ENCODE measurements at regions not wholly inside any gene's neighbourhood (a gene's known extent, or its start where the extent isn't known, plus 50 kb on each side); places are given as distances from the start of the nearest gene placed in this dataset.

- no peak for TF ChIP-seq CTCF (IDR thresholded peaks at IDR 0.05)
These were observed 89.9 kb upstream of the STARD13 start for GRCh38 chr13:33375421-33375820.

GRCh38 chr13:33376212-33376611 lies 90.7 kb upstream of the STARD13 start:
- TF ChIP-seq CTCF (IDR thresholded peaks at IDR 0.05) = no peak

- no peak for TF ChIP-seq CTCF (IDR thresholded peaks at IDR 0.05)
These were observed 91.9 kb upstream of the STARD13 start for GRCh38 chr13:33377411-33377810.

- no peak for TF ChIP-seq CTCF (IDR thresholded peaks at IDR 0.05)
These were observed 92.3 kb upstream of the STARD13 start for GRCh38 chr13:33377825-33378224.

GRCh38 chr13:33379608-33380007 lies 94.1 kb upstream of the STARD13 start:
- no peak for TF ChIP-seq CTCF (IDR thresholded peaks at IDR 0.05)

GRCh38 chr13:33380487-33381079 lies 95.0 kb upstream of the STARD13 start:
- TF ChIP-seq CTCF (IDR thresholded peaks at IDR 0.05) = no peak

- TF ChIP-seq CTCF (IDR thresholded peaks at IDR 0.05) = no peak
These were observed 95.6 kb upstream of the STARD13 start for GRCh38 chr13:33381180-33381579.

- TF ChIP-seq CTCF (IDR thresholded peaks at IDR 0.05) = no peak
These were observed 96.4 kb upstream of the STARD13 start for GRCh38 chr13:33381906-33382305.
